Fibroblast of mammary gland (primary cell): ENCODE measurements at regions not wholly inside any gene's neighbourhood (a gene's known extent, or its start where the extent isn't known, plus 50 kb on each side); places are given as distances from the start of the nearest gene placed in this dataset.
A peak's percentile ranks its signal among the peaks of the same experiment; 100 is the strongest.

ENCODE experiments used
- DNase-seq: peaks from one replicate; pipeline ENCODE4 v3.0.0-alpha.2; 2010; ENCODE audit warnings: low read depth
- H3K4me3 ChIP-seq: 2 replicates; pipeline ENCODE4 v1.5.1; 2011; ENCODE audit warnings: low read depth, mild to moderate bottlenecking, low read length, moderate library complexity; ENCODE audit not compliant: control insufficient read depth
- TF ChIP-seq, protein P1 (sequence below): conservative IDR thresholded peaks from 2 replicates; pipeline ENCODE4 v1.5.1; 2011; ENCODE audit warnings: low read depth, low read length, inconsistent platforms; ENCODE audit not compliant: control insufficient read depth, insufficient read depth

- no peak for DNase-seq
- TF ChIP-seq, protein P1, sequence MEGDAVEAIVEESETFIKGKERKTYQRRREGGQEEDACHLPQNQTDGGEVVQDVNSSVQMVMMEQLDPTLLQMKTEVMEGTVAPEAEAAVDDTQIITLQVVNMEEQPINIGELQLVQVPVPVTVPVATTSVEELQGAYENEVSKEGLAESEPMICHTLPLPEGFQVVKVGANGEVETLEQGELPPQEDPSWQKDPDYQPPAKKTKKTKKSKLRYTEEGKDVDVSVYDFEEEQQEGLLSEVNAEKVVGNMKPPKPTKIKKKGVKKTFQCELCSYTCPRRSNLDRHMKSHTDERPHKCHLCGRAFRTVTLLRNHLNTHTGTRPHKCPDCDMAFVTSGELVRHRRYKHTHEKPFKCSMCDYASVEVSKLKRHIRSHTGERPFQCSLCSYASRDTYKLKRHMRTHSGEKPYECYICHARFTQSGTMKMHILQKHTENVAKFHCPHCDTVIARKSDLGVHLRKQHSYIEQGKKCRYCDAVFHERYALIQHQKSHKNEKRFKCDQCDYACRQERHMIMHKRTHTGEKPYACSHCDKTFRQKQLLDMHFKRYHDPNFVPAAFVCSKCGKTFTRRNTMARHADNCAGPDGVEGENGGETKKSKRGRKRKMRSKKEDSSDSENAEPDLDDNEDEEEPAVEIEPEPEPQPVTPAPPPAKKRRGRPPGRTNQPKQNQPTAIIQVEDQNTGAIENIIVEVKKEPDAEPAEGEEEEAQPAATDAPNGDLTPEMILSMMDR: no peak
- H3K4me3 ChIP-seq: no peak overlapping the region
Measured at GRCh38 chr16:85425074-85425662, 188.0 kb upstream of the GSE1 start.

DNA sequence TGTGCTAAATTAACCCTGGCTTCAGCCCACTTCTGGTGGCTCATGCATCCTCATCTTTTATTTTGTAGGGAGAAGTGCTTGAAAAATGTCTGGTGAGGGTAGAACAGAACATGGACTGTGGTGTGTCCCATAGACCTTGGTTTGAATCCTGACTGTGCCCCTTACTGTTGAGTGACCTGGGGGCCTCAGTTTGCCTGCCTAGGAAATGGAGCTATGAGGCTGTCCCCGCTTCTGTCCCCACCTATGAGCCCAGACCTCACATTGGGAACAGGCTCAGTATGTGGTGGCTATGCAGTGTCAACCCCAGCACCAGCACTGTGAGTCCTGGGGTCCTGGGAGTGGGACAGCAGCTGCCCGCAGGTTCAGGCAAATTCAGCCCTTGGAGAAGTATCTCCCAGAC is 186.3 kb upstream of the GSE1 start:
- TF ChIP-seq, protein P1: no peak
- DNase-seq: no peak
- no peak overlapping the region for H3K4me3 ChIP-seq

- TF ChIP-seq, protein P1: peak; percentile 53
- no peak overlapping the region for H3K4me3 ChIP-seq
- peak; percentile 33 for DNase-seq
Measured at GRCh38 chr16:85428168-85428898, 184.8 kb upstream of the GSE1 start.

DNA sequence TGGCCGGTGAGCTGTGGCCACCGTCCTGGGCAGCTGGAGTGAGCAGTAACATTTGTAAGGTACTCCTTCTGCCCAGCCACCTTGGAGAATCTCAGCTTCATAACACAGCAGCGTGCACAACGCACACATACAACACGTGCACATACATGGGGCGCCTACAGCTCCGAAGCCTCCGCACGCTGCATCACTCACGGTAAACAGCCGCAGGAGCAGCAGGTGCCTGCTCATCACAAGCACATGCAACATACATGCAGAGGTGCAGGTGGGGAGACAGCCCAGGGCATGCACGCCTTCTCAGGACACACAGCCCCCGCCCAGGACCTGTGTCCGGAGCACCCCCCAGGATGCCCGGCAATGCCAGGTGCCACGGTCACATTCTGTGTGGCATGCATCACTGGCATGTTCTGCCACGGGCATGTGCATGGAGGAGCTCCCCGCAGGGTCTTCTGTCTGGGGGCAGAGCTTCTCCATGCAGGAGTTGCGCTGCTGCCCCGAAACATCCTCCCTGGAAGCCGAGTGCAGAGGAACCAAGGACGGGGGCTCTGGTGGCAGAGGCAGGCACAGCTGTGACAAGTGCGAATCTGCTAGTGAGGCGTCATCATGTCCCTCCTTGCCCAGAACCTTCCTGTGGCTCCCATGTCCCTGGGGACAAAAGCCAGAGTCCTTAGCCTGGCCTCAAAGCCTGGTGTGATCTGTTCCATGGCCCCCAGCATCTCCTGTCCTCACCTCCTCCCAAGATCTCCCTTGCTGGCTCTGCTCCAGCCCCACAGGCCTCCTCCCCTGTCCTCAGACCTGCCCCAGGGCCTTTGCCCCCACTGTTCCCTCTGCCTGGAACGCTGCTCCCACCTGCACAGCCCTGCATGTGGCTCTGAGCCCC is 184.0 kb upstream of the GSE1 start:
- H3K4me3 ChIP-seq: no peak overlapping the region
- no peak for DNase-seq
- TF ChIP-seq, protein P1: no peak

- no peak overlapping the region for H3K4me3 ChIP-seq
- TF ChIP-seq, protein P1: no peak
- DNase-seq: no peak
Measured at GRCh38 chr16:85429776-85430522, 183.2 kb upstream of the GSE1 start.
